A549 (cell line): ENCODE measurements at regions not wholly inside any gene's neighbourhood (a gene's known extent, or its start where the extent isn't known, plus 50 kb on each side); places are given as distances from the start of the nearest gene placed in this dataset.

Experiments used
- ATAC-seq, 2 experiments: fragments of 200-7000 bp in 1 of 2; fragments of >200 bp in 1 of 2; cut with Nextera tagmentation in 1 of 2; cut with Tn5 transposase in 1 of 2; 3 replicates each; pipeline versions ENCODE4 v1.8.0 to v1.9.1; 2018 to 2020; ENCODE audit warnings: mild to moderate bottlenecking in 1 of 2, moderate library complexity in 1 of 2
- CTCF ChIA-PET: fragments of 300-600 bp; sonication (Branson Sonifier 250); formaldehyde crosslinking; extraction: SDS; loops from one replicate; lab custom pipeline; 2021; ENCODE audit warnings: antibody characterized with exemption, inconsistent platforms; lab: Yijun Ruan, JAX
- POLR2A ChIA-PET: fragments of 350-600 bp; formaldehyde crosslinking; extraction: SDS; loops from one replicate; lab custom pipeline; 2021; ENCODE audit warnings: antibody characterized with exemption, inconsistent platforms; lab: Yijun Ruan, JAX
- DNase-seq, 2 experiments: peaks; one replicate each; pipeline versions ENCODE4 v3.0.0 to v3.0.0-alpha.2; 2011 to 2016; ENCODE audit warnings: low read depth in 1 of 2, low spot score in 1 of 2
- FAIRE-seq: peaks from 2 replicates; lab custom pipeline; 2011; peaks lifted over from hg19 to GRCh38; lab: Jason Lieb, UNC
- H3K27ac ChIP-seq, 2 experiments: fragments of >200 bp; sonication (Bioruptor Twin); formaldehyde crosslinking; 3 replicates each; pipeline ENCODE4 v1.5.1; 2016 to 2017
- H3K4me1 ChIP-seq: fragments of >200 bp; sonication (Bioruptor Twin); formaldehyde crosslinking; 3 replicates; pipeline ENCODE4 v1.6.1; 2016
- H3K4me2 ChIP-seq: fragments of >200 bp; sonication (Bioruptor Twin); formaldehyde crosslinking; 3 replicates; pipeline ENCODE4 v1.6.1; 2016
- H3K4me3 ChIP-seq: fragments of >200 bp; sonication (Bioruptor Twin); formaldehyde crosslinking; 3 replicates; pipeline ENCODE4 v1.5.1; 2016
- H3K9me3 ChIP-seq: fragments of >200 bp; sonication (Bioruptor Twin); formaldehyde crosslinking; 3 replicates; pipeline ENCODE4 v1.6.1; 2016
- CBX8 ChIP-seq: fragments of 200-600 bp; sonication (generic); IDR thresholded peaks from 2 replicates; pipeline ENCODE4 v1.6.1; 2016
- CHD2 ChIP-seq: fragments of 150-350 bp; IDR thresholded peaks from 2 replicates; pipeline ENCODE4 v1.6.1; 2014; ENCODE audit warnings: low read length; ENCODE audit not compliant: partially characterized antibody
- EP300 ChIP-seq, 2 experiments: fragments of >200 bp; sonication (Bioruptor Twin); formaldehyde crosslinking; IDR thresholded peaks; 2 replicates in 1 of 2; 3 replicates in 1 of 2; pipeline ENCODE4 v1.6.1; 2016 to 2017
- FOSB ChIP-seq: fragments of 250-450 bp; sonication (Bioruptor Pico); IDR thresholded peaks from 2 replicates; pipeline ENCODE4 v1.5.0; 2020; ENCODE audit warnings: mild to moderate bottlenecking, moderate library complexity
- GATA3 ChIP-seq: IDR thresholded peaks from 2 replicates; pipeline ENCODE4 v1.6.1; 2012; ENCODE audit warnings: borderline replicate concordance
- HDAC2 ChIP-seq: fragments of 200-600 bp; sonication (generic); IDR thresholded peaks from 2 replicates; pipeline ENCODE4 v1.6.1; 2016
- HEYL ChIP-seq: fragments of 250-450 bp; sonication (Bioruptor Pico); IDR thresholded peaks from 2 replicates; pipeline ENCODE4 v1.8.0; 2021; ENCODE audit warnings: mild to moderate bottlenecking, moderate library complexity
- HOXB13 ChIP-seq: fragments of 250-450 bp; sonication (Bioruptor Pico); IDR thresholded peaks from 2 replicates; pipeline ENCODE4 v1.5.0; 2020; ENCODE audit warnings: low read depth, mild to moderate bottlenecking, moderate library complexity
- JUNB ChIP-seq: fragments of >200 bp; sonication (Bioruptor Twin); formaldehyde crosslinking; IDR thresholded peaks from 2 replicates; pipeline ENCODE4 v1.6.1; 2016
- KDM5A ChIP-seq: fragments of 200-600 bp; sonication (generic); IDR thresholded peaks from 2 replicates; pipeline ENCODE4 v1.6.1; 2016; ENCODE audit warnings: antibody characterized with exemption, mild to moderate bottlenecking
- NPAS2 ChIP-seq: fragments of 250-450 bp; sonication (Bioruptor Pico); IDR thresholded peaks from 2 replicates; pipeline ENCODE4 v1.8.0; 2022; ENCODE audit warnings: mild to moderate bottlenecking, moderate library complexity, borderline replicate concordance
- NR3C1 ChIP-seq: fragments of >200 bp; sonication (Bioruptor Twin); formaldehyde crosslinking; IDR thresholded peaks from 3 replicates; pipeline ENCODE4 v1.6.1; 2017
- POLR2AphosphoS2 ChIP-seq: conservative IDR thresholded peaks from 2 replicates; pipeline ENCODE4 v1.6.1; 2012; ENCODE audit warnings: low read length, improper control_type of control experiment, inconsistent platforms
- RAD21 ChIP-seq, 2 experiments: fragments of >200 bp in 1 of 2; sonication (Bioruptor Twin) in 1 of 2; formaldehyde crosslinking in 1 of 2; IDR thresholded peaks in 1 of 2; conservative IDR thresholded peaks in 1 of 2; 2 replicates in 1 of 2; 3 replicates in 1 of 2; pipeline ENCODE4 v1.6.1; 2012 to 2018; ENCODE audit warnings: inconsistent platforms in 1 of 2
- RFX5 ChIP-seq: fragments of 450-650 bp; IDR thresholded peaks from 2 replicates; pipeline ENCODE4 v1.7.1; 2014; ENCODE audit warnings: antibody characterized with exemption, mild to moderate bottlenecking, moderate library complexity
- RNF2 ChIP-seq: fragments of 200-600 bp; sonication (generic); IDR thresholded peaks from 2 replicates; pipeline ENCODE4 v1.6.1; 2016; ENCODE audit warnings: low read depth, mild to moderate bottlenecking, antibody characterized with exemption, moderate library complexity, borderline replicate concordance
- SMC3 ChIP-seq: fragments of >200 bp; sonication (Bioruptor Twin); formaldehyde crosslinking; IDR thresholded peaks from 3 replicates; pipeline ENCODE4 v1.6.1; 2018; ENCODE audit warnings: inconsistent platforms
- SREBF2 ChIP-seq: fragments of 450-650 bp; IDR thresholded peaks from 2 replicates; pipeline ENCODE4 v1.6.1; 2014; ENCODE audit warnings: mild to moderate bottlenecking, moderate library complexity
- TP53 ChIP-seq: fragments of 250-450 bp; sonication (Bioruptor Pico); IDR thresholded peaks from 2 replicates; pipeline ENCODE4 v1.5.0; 2021; ENCODE audit warnings: mild to moderate bottlenecking, moderate library complexity
- ZC3H11A ChIP-seq: fragments of 450-650 bp; IDR thresholded peaks from 2 replicates; pipeline ENCODE4 v1.6.1; 2014; ENCODE audit warnings: antibody characterized with exemption, mild to moderate bottlenecking
- ZFP36 ChIP-seq: fragments of 450-650 bp; IDR thresholded peaks from 2 replicates; pipeline ENCODE4 v1.6.1; 2014; ENCODE audit warnings: borderline replicate concordance; ENCODE audit not compliant: partially characterized antibody
- ZSCAN20 ChIP-seq: fragments of 250-450 bp; sonication (Bioruptor Pico); IDR thresholded peaks from 2 replicates; pipeline ENCODE4 v1.8.0; 2022; ENCODE audit warnings: mild to moderate bottlenecking, moderate library complexity
- WGBS: methylation state at CpG from one replicate; pipeline ENCODE4 v1.1.6; 2017; ENCODE audit errors: missing lambda C conversion rate; 5-methylcytosine and 5-hydroxymethylcytosine counted together
- TF ChIP-seq, protein P1 (sequence below): fragments of 150-350 bp; IDR thresholded peaks from 2 replicates; pipeline ENCODE4 v1.6.1; 2014; ENCODE audit warnings: low read depth, mild to moderate bottlenecking, low read length
- TF ChIP-seq, protein P2 (sequence below): fragments of 250-450 bp; sonication (Bioruptor Pico); IDR thresholded peaks from 2 replicates; pipeline ENCODE4 v1.5.0; 2020; ENCODE audit warnings: low read depth, mild to moderate bottlenecking, moderate library complexity
- TF ChIP-seq, protein P3 (sequence below): fragments of >200 bp; sonication (Bioruptor Twin); formaldehyde crosslinking; IDR thresholded peaks from 2 replicates; pipeline ENCODE4 v1.6.1; 2016
- TF ChIP-seq, protein P4 (sequence below): IDR thresholded peaks from 2 replicates; pipeline ENCODE4 v1.6.1; 2012

DNA sequence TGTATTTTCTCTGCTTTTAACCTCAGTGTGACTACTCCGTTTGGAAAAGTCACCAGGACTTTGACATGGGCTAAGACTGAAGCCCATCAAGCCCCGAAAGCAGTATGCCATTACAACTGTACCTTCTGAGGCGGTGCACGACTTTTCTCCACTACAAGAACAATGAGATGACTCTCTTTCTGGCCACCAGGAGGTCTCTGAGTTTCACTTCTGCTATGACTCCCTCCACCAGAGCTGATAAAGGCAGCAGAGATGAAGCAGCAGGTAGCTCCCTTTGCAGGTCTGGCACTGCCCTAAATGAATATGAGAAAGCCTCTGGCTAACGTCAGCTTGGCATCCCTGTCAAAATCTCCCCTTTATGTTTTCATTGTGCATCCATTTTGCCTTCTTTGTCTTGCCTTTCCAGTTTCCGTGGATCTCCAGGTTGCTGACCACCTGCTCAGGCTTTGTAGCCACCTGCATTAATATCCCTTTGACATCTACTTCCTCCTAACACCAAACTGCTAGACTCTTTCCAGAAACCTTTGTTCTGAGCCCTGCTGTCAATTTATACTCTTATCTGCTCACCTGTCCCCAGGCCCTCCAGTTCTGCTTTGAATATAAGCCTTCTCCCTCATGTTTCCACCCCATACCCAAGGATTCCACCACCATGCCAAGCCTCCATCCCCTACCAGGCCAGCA is 221.7 kb downstream of the ZNF608 start (continued):
- no peak for TF ChIP-seq EP300 (IDR thresholded peaks at IDR 0.05)
- TF ChIP-seq, all 56 proteins: peak for 0

DNA sequence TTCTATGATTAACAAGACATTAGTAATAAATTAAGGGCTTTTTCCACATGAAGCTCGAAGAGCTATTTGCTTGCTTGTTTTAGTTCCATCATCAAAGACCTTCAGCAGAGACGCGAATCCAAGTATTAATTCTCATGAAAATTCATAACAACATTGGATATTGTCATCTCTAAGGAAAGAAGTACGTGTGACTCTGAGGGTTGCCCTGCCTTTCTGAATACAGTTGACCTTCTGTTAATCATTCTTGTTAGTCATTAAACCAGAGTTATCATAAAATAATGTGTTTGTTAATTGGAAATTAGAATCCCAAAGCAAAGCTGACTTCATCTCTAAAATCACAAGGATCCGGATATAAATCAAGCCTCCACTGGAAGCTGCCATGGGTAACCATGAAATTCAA is 222.5 kb downstream of the ZNF608 start:
- Histone ChIP-seq H3K27ac (no peak overlapping the region), H3K4me1 (no peaks in the 10 kb centered on the region), H3K4me2 (no peak overlapping the region), H3K9me3 (no peaks in the 10 kb centered on the region), H3K4me3 (no peak overlapping the region)
- FAIRE-seq (no peak), DNase-seq (no peak), ATAC-seq (no peak)
- ChIA-PET POLR2A (no interaction called here), CTCF (interaction anchor here (1.3 kb wide), 1 partner anchor 39 kb away, joined by 3 read pairs; no protein-coding TSS in a partner anchor)
- WGBS, result 75% methylated on average over 5 of the region's 5 CpGs
- no peak for TF ChIP-seq RAD21 (conservative IDR thresholded peaks at IDR 0.05 in 1 of 2, IDR thresholded peaks at IDR 0.05 in 1 of 2)
- TF ChIP-seq KDM5A, result no peak
- TF ChIP-seq RFX5, result no peak
- no peak for TF ChIP-seq CHD2
- TF ChIP-seq, protein P1, sequence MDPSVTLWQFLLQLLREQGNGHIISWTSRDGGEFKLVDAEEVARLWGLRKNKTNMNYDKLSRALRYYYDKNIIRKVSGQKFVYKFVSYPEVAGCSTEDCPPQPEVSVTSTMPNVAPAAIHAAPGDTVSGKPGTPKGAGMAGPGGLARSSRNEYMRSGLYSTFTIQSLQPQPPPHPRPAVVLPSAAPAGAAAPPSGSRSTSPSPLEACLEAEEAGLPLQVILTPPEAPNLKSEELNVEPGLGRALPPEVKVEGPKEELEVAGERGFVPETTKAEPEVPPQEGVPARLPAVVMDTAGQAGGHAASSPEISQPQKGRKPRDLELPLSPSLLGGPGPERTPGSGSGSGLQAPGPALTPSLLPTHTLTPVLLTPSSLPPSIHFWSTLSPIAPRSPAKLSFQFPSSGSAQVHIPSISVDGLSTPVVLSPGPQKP, result no peak
- TF ChIP-seq HOXB13, result no peak
- TF ChIP-seq ZFP36, result no peak
- no peak for TF ChIP-seq SMC3
- TF ChIP-seq, protein P2, sequence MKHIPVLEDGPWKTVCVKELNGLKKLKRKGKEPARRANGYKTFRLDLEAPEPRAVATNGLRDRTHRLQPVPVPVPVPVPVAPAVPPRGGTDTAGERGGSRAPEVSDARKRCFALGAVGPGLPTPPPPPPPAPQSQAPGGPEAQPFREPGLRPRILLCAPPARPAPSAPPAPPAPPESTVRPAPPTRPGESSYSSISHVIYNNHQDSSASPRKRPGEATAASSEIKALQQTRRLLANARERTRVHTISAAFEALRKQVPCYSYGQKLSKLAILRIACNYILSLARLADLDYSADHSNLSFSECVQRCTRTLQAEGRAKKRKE (CRISPR knock-in tag), result no peak

GRCh38 chr5:124522992-124523391 is 223.4 kb downstream of the ZNF608 start:
- H3K27ac ChIP-seq, result no peak overlapping the region
- no peak overlapping the region for H3K4me3 ChIP-seq
- no peak for DNase-seq
- no peaks in the 10 kb centered on the region for H3K9me3 ChIP-seq
- TF ChIP-seq SMC3 (no peak), RAD21 (conservative IDR thresholded peaks at IDR 0.05 in 1 of 2, IDR thresholded peaks at IDR 0.05 in 1 of 2) (no peak), FOSB (CRISPR knock-in tag) (no peak), EP300 (IDR thresholded peaks at IDR 0.05) (no peak), NR3C1 (no peak), HDAC2 (no peak), CBX8 (no peak), RNF2 (no peak), HEYL (CRISPR knock-in tag) (no peak), GATA3 (no peak), JUNB (no peak), ZSCAN20 (CRISPR knock-in tag) (no peak), TP53 (CRISPR knock-in tag) (no peak), ZC3H11A (no peak), POLR2AphosphoS2 (no peak), SREBF2 (no peak), NPAS2 (CRISPR knock-in tag) (no peak)
- TF ChIP-seq, protein P3, sequence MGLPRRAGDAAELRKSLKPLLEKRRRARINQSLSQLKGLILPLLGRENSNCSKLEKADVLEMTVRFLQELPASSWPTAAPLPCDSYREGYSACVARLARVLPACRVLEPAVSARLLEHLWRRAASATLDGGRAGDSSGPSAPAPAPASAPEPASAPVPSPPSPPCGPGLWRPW, result no peak
- TF ChIP-seq, protein P4, sequence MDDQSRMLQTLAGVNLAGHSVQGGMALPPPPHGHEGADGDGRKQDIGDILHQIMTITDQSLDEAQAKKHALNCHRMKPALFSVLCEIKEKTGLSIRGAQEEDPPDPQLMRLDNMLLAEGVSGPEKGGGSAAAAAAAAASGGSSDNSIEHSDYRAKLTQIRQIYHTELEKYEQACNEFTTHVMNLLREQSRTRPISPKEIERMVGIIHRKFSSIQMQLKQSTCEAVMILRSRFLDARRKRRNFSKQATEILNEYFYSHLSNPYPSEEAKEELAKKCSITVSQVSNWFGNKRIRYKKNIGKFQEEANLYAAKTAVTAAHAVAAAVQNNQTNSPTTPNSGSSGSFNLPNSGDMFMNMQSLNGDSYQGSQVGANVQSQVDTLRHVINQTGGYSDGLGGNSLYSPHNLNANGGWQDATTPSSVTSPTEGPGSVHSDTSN, result no peak
- TF ChIP-seq, all 56 proteins: peak for 0
- ATAC-seq (no peak), FAIRE-seq (no peak)
- ChIA-PET CTCF (interaction anchor here (1.3 kb wide), 1 partner anchor 40 kb away, joined by 3 read pairs; no protein-coding TSS in a partner anchor), POLR2A (no interaction called here)
- 7% methylated on average over 1 of the region's 1 CpG for WGBS
- Histone ChIP-seq H3K4me2 (no peak overlapping the region), H3K4me1 (no peaks in the 10 kb centered on the region)
